ENCODE measurements at regions not wholly inside any gene's neighbourhood (a gene's known extent, or its start where the extent isn't known, plus 50 kb on each side); places are given as distances from the start of the nearest gene placed in this dataset.

GRCh38 chr6:126927841-126928240 lies 190.6 kb upstream of the RSPO3 start:
- Mint-ChIP-seq H3K27me3 (ENCODE audit: insufficient read depth, unreplicated experiment) (no peaks in the 10 kb centered on the region), H3K27ac (ENCODE audit: unreplicated experiment) (no peak overlapping the region)
- POLR2A ChIA-PET, result no interaction called here

GRCh38 chr6:126937426-126937825 lies 181.0 kb upstream of the RSPO3 start:
- Histone ChIP-seq H3K9me3 (no peaks in the 10 kb centered on the region), H3K27me3 (replicated peaks; ENCODE audit: control insufficient read depth, insufficient read depth, low read length) (no peaks in the 10 kb centered on the region), H3K4me1 (no peaks in the 10 kb centered on the region), H3K36me3 (ENCODE audit: control insufficient read depth, insufficient read depth, low read length) (no peaks in the 10 kb centered on the region), H3K4me3 (ENCODE audit: low read depth, low read length) (no peak overlapping the region)
- Mint-ChIP-seq H3K4me3 (ENCODE audit: unreplicated experiment) (no peak overlapping the region), H3K36me3 (ENCODE audit: insufficient read depth, unreplicated experiment) (no peaks in the 10 kb centered on the region), H3K4me1 (ENCODE audit: low read depth, unreplicated experiment) (peaks cover 6% of the 10 kb centered on the region), H3K9me3 (ENCODE audit: unreplicated experiment) (peaks cover 10% of the 10 kb centered on the region), H3K27ac (ENCODE audit: unreplicated experiment) (no peak overlapping the region), H3K27me3 (ENCODE audit: insufficient read depth, unreplicated experiment) (no peaks in the 10 kb centered on the region)
- TF ChIP-seq CTCF (IDR thresholded peaks at IDR 0.05; ENCODE audit: insufficient read depth in 1 of 2, low read depth in 1 of 2, low read length in 1 of 2, severe bottlenecking in 1 of 2, unreplicated experiment in 1 of 2), result no peak
- intact Hi-C loops (cut with micrococcal nuclease; ENCODE audit: unreplicated experiment), result no loop called here
- no TSS peak for BruUV-seq (replicated peaks)
- no peak for DNase-seq
- ChIA-PET POLR2A (no interaction called here), CTCF (no interaction called here)

More at GRCh38 chr6:126927841-126928240, 190.6 kb upstream of the RSPO3 start:
- H3K9me3 Mint-ChIP-seq (ENCODE audit: unreplicated experiment), result no peaks in the 10 kb centered on the region
- no peaks in the 10 kb centered on the region for H3K4me1 ChIP-seq
- CTCF ChIA-PET, result no interaction called here
- H3K4me3 Mint-ChIP-seq (ENCODE audit: unreplicated experiment), result no peak overlapping the region
- H3K36me3 Mint-ChIP-seq (ENCODE audit: insufficient read depth, unreplicated experiment), result no peaks in the 10 kb centered on the region
- H3K36me3 ChIP-seq (ENCODE audit: control insufficient read depth, insufficient read depth, low read length), result no peaks in the 10 kb centered on the region
- no peaks in the 10 kb centered on the region for H3K27me3 ChIP-seq (replicated peaks; ENCODE audit: control insufficient read depth, insufficient read depth, low read length)
- no peaks in the 10 kb centered on the region for H3K4me1 Mint-ChIP-seq (ENCODE audit: low read depth, unreplicated experiment)
- H3K4me3 ChIP-seq (ENCODE audit: low read depth, low read length), result no peak overlapping the region
- no peak for DNase-seq
- no peaks in the 10 kb centered on the region for H3K9me3 ChIP-seq
- no peak for TF ChIP-seq CTCF (IDR thresholded peaks at IDR 0.05; ENCODE audit: insufficient read depth in 1 of 2, low read depth in 1 of 2, low read length in 1 of 2, severe bottlenecking in 1 of 2, unreplicated experiment in 1 of 2)
- intact Hi-C loops (cut with micrococcal nuclease; ENCODE audit: unreplicated experiment), result loop anchor here (5.0 kb wide), 1 partner anchor 66 kb away; no protein-coding TSS in a partner anchor
- BruUV-seq (replicated peaks), result no TSS peak

GRCh38 chr6:126939784-126940183 lies 178.7 kb upstream of the RSPO3 start:
- TF ChIP-seq CTCF (IDR thresholded peaks at IDR 0.05; ENCODE audit: insufficient read depth in 1 of 2, low read depth in 1 of 2, low read length in 1 of 2, severe bottlenecking in 1 of 2, unreplicated experiment in 1 of 2), result no peak
- DNase-seq, result no peak
- H3K4me3 Mint-ChIP-seq (ENCODE audit: unreplicated experiment), result no peak overlapping the region
- no peaks in the 10 kb centered on the region for H3K36me3 ChIP-seq (ENCODE audit: control insufficient read depth, insufficient read depth, low read length)
- no peaks in the 10 kb centered on the region for H3K4me1 ChIP-seq
- H3K27me3 Mint-ChIP-seq (ENCODE audit: insufficient read depth, unreplicated experiment), result no peaks in the 10 kb centered on the region
- H3K27me3 ChIP-seq (replicated peaks; ENCODE audit: control insufficient read depth, insufficient read depth, low read length), result no peaks in the 10 kb centered on the region
- intact Hi-C loops (cut with micrococcal nuclease; ENCODE audit: unreplicated experiment), result no loop called here
- H3K9me3 Mint-ChIP-seq (ENCODE audit: unreplicated experiment), result peaks cover 10% of the 10 kb centered on the region
- no peak overlapping the region for H3K4me3 ChIP-seq (ENCODE audit: low read depth, low read length)
- BruUV-seq (replicated peaks), result no TSS peak
- H3K4me1 Mint-ChIP-seq (ENCODE audit: low read depth, unreplicated experiment), result peaks cover 11% of the 10 kb centered on the region
- H3K36me3 Mint-ChIP-seq (ENCODE audit: insufficient read depth, unreplicated experiment), result no peaks in the 10 kb centered on the region
- no peaks in the 10 kb centered on the region for H3K9me3 ChIP-seq
- ChIA-PET POLR2A (no interaction called here), CTCF (no interaction called here)
- H3K27ac Mint-ChIP-seq (ENCODE audit: unreplicated experiment), result no peak overlapping the region

Data from Caco-2 (cell line).